GM23338 (cell line): ENCODE measurements at regions not wholly inside any gene's neighbourhood (a gene's known extent, or its start where the extent isn't known, plus 50 kb on each side); places are given as distances from the start of the nearest gene placed in this dataset.

Source experiments
- ATAC-seq: fragments of 200-7000 bp; cut with Tn5 transposase; 3 replicates; pipeline ENCODE4 v1.9.1; 2020
- DNase-seq: peaks from one replicate; pipeline ENCODE4 v3.0.0-alpha.2; 2015; ENCODE audit warnings: low spot score
- H2AFZ ChIP-seq: fragments of 200-600 bp; sonication (generic); 2 replicates; pipeline ENCODE4 v1.8.0; 2016; ENCODE audit warnings: antibody characterized with exemption, mild to moderate bottlenecking, moderate library complexity
- H3F3A ChIP-seq: fragments of 200-600 bp; sonication (generic); replicated peaks from 2 replicates; pipeline ENCODE4 v1.8.0; 2017; ENCODE audit warnings: antibody characterized with exemption, mixed run types, low read depth
- H3K27ac ChIP-seq: fragments of 200-600 bp; sonication (generic); 2 replicates; pipeline ENCODE4 v1.6.1; 2016; ENCODE audit warnings: low read depth
- H3K27me3 ChIP-seq: fragments of 200-600 bp; sonication (generic); 2 replicates; pipeline ENCODE4 v1.8.0; 2016; ENCODE audit warnings: mild to moderate bottlenecking, mixed run types, moderate library complexity; ENCODE audit not compliant: insufficient read depth
- H3K36me3 ChIP-seq: fragments of 200-600 bp; sonication (generic); 2 replicates; pipeline ENCODE4 v1.8.0; 2016; ENCODE audit warnings: mild to moderate bottlenecking; ENCODE audit not compliant: insufficient read depth
- H3K4me1 ChIP-seq: fragments of 200-600 bp; sonication (generic); 2 replicates; pipeline ENCODE4 v1.8.0; 2016; ENCODE audit warnings: mild to moderate bottlenecking, moderate library complexity; ENCODE audit not compliant: insufficient read depth
- H3K4me2 ChIP-seq: fragments of 200-600 bp; sonication (generic); 2 replicates; pipeline ENCODE4 v1.7.1; 2017; ENCODE audit warnings: mixed run types
- H3K4me3 ChIP-seq: fragments of 200-600 bp; sonication (generic); 2 replicates; pipeline ENCODE4 v1.6.1; 2016; ENCODE audit warnings: mixed run types
- H3K79me2 ChIP-seq: fragments of 200-600 bp; sonication (generic); replicated peaks from 2 replicates; pipeline ENCODE4 v1.8.0; 2017; ENCODE audit warnings: mild to moderate bottlenecking; ENCODE audit not compliant: insufficient read depth
- H3K9me2 ChIP-seq: fragments of 200-600 bp; sonication (generic); 2 replicates; pipeline ENCODE4 v1.8.0; 2017; ENCODE audit not compliant: insufficient read depth
- H4K20me1 ChIP-seq: fragments of 200-600 bp; sonication (generic); replicated peaks from 2 replicates; pipeline ENCODE4 v1.8.0; 2017; ENCODE audit warnings: mild to moderate bottlenecking; ENCODE audit not compliant: insufficient read depth
- H3K27ac Mint-ChIP-seq: 2 replicates; pipeline ENCODE4 v1.8.0; 2020; ENCODE audit warnings: inconsistent platforms, mild to moderate bottlenecking, moderate library complexity, mixed read lengths
- H3K27me3 Mint-ChIP-seq: 3 replicates; pipeline ENCODE4 v1.8.0; 2022; ENCODE audit warnings: low read depth, mild to moderate bottlenecking, moderate library complexity, mixed read lengths, inconsistent platforms; ENCODE audit not compliant: insufficient read depth, poor library complexity
- H3K36me3 Mint-ChIP-seq: 3 replicates; pipeline ENCODE4 v1.8.0; 2021; ENCODE audit warnings: low read depth, mild to moderate bottlenecking, inconsistent platforms, moderate library complexity, mixed read lengths
- H3K4me1 Mint-ChIP-seq: 3 replicates; pipeline ENCODE4 v1.8.0; 2020; ENCODE audit warnings: mild to moderate bottlenecking, inconsistent platforms, mixed read lengths
- H3K4me3 Mint-ChIP-seq: 3 replicates; pipeline ENCODE4 v1.8.0; 2021; ENCODE audit warnings: moderate library complexity, mild to moderate bottlenecking, inconsistent platforms, mixed read lengths
- H3K9me3 Mint-ChIP-seq: 3 replicates; pipeline ENCODE4 v1.8.0; 2020; ENCODE audit warnings: moderate library complexity, mild to moderate bottlenecking, inconsistent platforms, mixed read lengths
- CREB1 ChIP-seq: fragments of 250-450 bp; sonication (Bioruptor Pico); IDR thresholded peaks from 2 replicates; pipeline ENCODE4 v1.5.0; 2020; ENCODE audit warnings: low read depth, mild to moderate bottlenecking, moderate library complexity
- EZH2 ChIP-seq: fragments of 200-600 bp; sonication (generic); IDR thresholded peaks from one replicate; pipeline ENCODE4 v1.8.0; 2017; ENCODE audit warnings: antibody characterized with exemption, mild to moderate bottlenecking, low read depth; ENCODE audit not compliant: unreplicated experiment
- EZH2phosphoT487 ChIP-seq: fragments of 200-600 bp; sonication (generic); IDR thresholded peaks from one replicate; pipeline ENCODE4 v1.8.1; 2018; ENCODE audit warnings: antibody characterized with exemption; ENCODE audit not compliant: unreplicated experiment
- JUNB ChIP-seq: IDR thresholded peaks from one replicate; pipeline ENCODE4 v1.6.1; 2016; ENCODE audit warnings: antibody characterized with exemption; ENCODE audit not compliant: unreplicated experiment
- NANOG ChIP-seq: IDR thresholded peaks from 2 replicates; pipeline ENCODE4 v1.6.1; 2016; ENCODE audit warnings: antibody characterized with exemption, borderline replicate concordance
- POLR2AphosphoS5 ChIP-seq: IDR thresholded peaks from 2 replicates; pipeline ENCODE4 v1.6.1; 2016; ENCODE audit warnings: antibody characterized with exemption, low read depth
- REST ChIP-seq: IDR thresholded peaks from one replicate; pipeline ENCODE4 v1.6.1; 2018; ENCODE audit warnings: antibody characterized with exemption; ENCODE audit not compliant: unreplicated experiment
- STAT1 ChIP-seq: IDR thresholded peaks from one replicate; pipeline ENCODE4 v1.6.1; 2016; ENCODE audit warnings: antibody characterized with exemption; ENCODE audit not compliant: unreplicated experiment
- ZNF114 ChIP-seq: fragments of 250-450 bp; sonication (Bioruptor Pico); IDR thresholded peaks from 2 replicates; pipeline ENCODE4 v1.5.0; 2020; ENCODE audit warnings: mild to moderate bottlenecking, moderate library complexity
- ZNF331 ChIP-seq: fragments of 250-450 bp; sonication (Bioruptor Pico); IDR thresholded peaks from 2 replicates; pipeline ENCODE4 v1.5.0; 2020; ENCODE audit warnings: low read depth, mild to moderate bottlenecking, moderate library complexity
- ZNF462 ChIP-seq: fragments of 250-450 bp; sonication (Bioruptor Pico); IDR thresholded peaks from 2 replicates; pipeline ENCODE4 v1.5.0; 2020; ENCODE audit warnings: mild to moderate bottlenecking, moderate library complexity
- TF ChIP-seq, protein P1 (sequence below): IDR thresholded peaks from 2 replicates; pipeline ENCODE4 v1.6.1; 2016; ENCODE audit warnings: antibody characterized with exemption
- TF ChIP-seq, protein P2 (sequence below), 2 experiments: fragments of 200-600 bp in 1 of 2; sonication (generic) in 1 of 2; conservative IDR thresholded peaks; 2 replicates each; pipeline versions ENCODE4 v1.5.1 to v1.6.1; 2016 to 2017; ENCODE audit warnings: antibody characterized with exemption in 2 of 2, low read depth in 2 of 2, mild to moderate bottlenecking in 2 of 2, moderate library complexity in 1 of 2

DNA sequence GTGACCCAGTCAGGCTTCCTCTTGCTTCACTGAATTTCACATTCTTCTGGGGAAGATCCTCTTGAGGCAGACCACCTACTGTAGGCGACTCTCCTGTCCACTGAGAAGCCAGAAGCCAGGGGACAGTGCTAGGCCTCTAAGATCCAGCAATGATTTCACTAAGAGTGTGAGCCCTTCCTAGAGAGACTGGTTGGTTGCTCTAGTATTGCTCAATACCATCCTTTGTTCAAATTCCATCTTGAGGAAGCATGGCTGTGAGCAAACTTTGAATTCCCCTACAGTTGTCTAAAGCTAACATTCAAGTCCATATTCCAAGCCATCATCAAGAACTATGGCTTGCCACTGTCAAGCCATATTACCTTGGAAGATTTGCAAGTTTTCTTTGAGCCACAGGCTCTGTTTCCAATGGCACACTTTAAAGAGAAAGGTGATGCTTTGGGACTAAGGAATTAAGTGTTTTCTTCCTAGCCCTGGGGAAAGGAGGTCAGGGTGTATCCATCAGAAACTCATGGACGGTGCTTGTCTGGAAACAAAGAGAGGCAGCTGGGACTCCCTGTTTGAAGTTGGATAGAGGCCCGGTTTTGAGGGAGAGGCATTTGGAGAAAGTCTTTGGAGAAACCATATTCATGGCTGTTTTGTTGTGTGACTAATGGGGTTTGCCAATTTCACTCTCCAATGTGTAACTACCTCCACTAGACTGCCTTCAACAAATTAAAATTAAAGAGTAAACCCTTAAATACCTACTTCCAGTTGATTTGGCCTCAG is 1217.9 kb downstream of the VRK1 start:
- H2AFZ ChIP-seq: no peak overlapping the region
- DNase-seq (no peak), ATAC-seq (no peak)
- no peak for TF ChIP-seq JUNB
- TF ChIP-seq NANOG: no peak
- no peak for TF ChIP-seq ZNF331 (CRISPR knock-in tag)
- no peak for TF ChIP-seq EZH2phosphoT487
- no peak for TF ChIP-seq ZNF462 (CRISPR knock-in tag)
- no peak for TF ChIP-seq STAT1
- no peak for TF ChIP-seq ZNF114
- TF ChIP-seq, protein P1, sequence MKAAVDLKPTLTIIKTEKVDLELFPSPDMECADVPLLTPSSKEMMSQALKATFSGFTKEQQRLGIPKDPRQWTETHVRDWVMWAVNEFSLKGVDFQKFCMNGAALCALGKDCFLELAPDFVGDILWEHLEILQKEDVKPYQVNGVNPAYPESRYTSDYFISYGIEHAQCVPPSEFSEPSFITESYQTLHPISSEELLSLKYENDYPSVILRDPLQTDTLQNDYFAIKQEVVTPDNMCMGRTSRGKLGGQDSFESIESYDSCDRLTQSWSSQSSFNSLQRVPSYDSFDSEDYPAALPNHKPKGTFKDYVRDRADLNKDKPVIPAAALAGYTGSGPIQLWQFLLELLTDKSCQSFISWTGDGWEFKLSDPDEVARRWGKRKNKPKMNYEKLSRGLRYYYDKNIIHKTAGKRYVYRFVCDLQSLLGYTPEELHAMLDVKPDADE: no peak
- no peak for TF ChIP-seq EZH2
- TF ChIP-seq, protein P2, sequence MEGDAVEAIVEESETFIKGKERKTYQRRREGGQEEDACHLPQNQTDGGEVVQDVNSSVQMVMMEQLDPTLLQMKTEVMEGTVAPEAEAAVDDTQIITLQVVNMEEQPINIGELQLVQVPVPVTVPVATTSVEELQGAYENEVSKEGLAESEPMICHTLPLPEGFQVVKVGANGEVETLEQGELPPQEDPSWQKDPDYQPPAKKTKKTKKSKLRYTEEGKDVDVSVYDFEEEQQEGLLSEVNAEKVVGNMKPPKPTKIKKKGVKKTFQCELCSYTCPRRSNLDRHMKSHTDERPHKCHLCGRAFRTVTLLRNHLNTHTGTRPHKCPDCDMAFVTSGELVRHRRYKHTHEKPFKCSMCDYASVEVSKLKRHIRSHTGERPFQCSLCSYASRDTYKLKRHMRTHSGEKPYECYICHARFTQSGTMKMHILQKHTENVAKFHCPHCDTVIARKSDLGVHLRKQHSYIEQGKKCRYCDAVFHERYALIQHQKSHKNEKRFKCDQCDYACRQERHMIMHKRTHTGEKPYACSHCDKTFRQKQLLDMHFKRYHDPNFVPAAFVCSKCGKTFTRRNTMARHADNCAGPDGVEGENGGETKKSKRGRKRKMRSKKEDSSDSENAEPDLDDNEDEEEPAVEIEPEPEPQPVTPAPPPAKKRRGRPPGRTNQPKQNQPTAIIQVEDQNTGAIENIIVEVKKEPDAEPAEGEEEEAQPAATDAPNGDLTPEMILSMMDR (conservative IDR thresholded peaks at IDR 0.05; ENCODE audit: low read depth in 2 of 2): no peak
- no peak for TF ChIP-seq REST
- no peak for TF ChIP-seq CREB1 (CRISPR knock-in tag)
- no peak for TF ChIP-seq POLR2AphosphoS5
- no peak overlapping the region for H3K4me2 ChIP-seq
- H3K79me2 ChIP-seq: no peaks in the 10 kb centered on the region
- no peaks in the 10 kb centered on the region for H3K9me3 Mint-ChIP-seq
- H3F3A ChIP-seq: no peaks in the 10 kb centered on the region
- H4K20me1 ChIP-seq: no peaks in the 10 kb centered on the region
- H3K36me3 Mint-ChIP-seq: no peaks in the 10 kb centered on the region
- no peaks in the 10 kb centered on the region for H3K4me1 Mint-ChIP-seq
- H3K27ac ChIP-seq: no peak overlapping the region
- no peaks in the 10 kb centered on the region for H3K27me3 ChIP-seq
- no peaks in the 10 kb centered on the region for H3K27me3 Mint-ChIP-seq
- no peak overlapping the region for H3K4me3 Mint-ChIP-seq
- no peaks in the 10 kb centered on the region for H3K4me1 ChIP-seq
- H3K9me2 ChIP-seq: peaks cover 10% of the 10 kb centered on the region; the same call in 1 of the 2 replicates
- H3K27ac Mint-ChIP-seq: no peak overlapping the region
- no peaks in the 10 kb centered on the region for H3K36me3 ChIP-seq
- no peak overlapping the region for H3K4me3 ChIP-seq
